ENCODE measurements at regions not wholly inside any gene's neighbourhood (a gene's known extent, or its start where the extent isn't known, plus 50 kb on each side); places are given as distances from the start of the nearest gene placed in this dataset.

- TF ChIP-seq TAF1 (IDR thresholded peaks at IDR 0.05; ENCODE audit: low read depth) (no peak), TEAD4 (IDR thresholded peaks at IDR 0.05) (no peak), RAD21 (IDR thresholded peaks at IDR 0.05; ENCODE audit: low read depth) (no peak), USF1 (IDR thresholded peaks at IDR 0.05) (no peak), EP300 (IDR thresholded peaks at IDR 0.05; ENCODE audit: borderline replicate concordance) (no peak), MAX (IDR thresholded peaks at IDR 0.05) (no peak)
These were observed 381.0 kb downstream of the MTX2 start for GRCh38 chr2:176650104-176650837.
